HG03066 (cell line): ENCODE measurements at regions not wholly inside any gene's neighbourhood (a gene's known extent, or its start where the extent isn't known, plus 50 kb on each side); places are given as distances from the start of the nearest gene placed in this dataset.
"Not testable (repeated sequence)": the region's sequence is repeated elsewhere in the genome, so short reads cannot be mapped to it uniquely, and the experiment has no call there.

Experiments used
- ATAC-seq: cut with Tn5 transposase; IDR thresholded peaks from one replicate; pipeline ENCODE4 v1.9.1; 2021; ENCODE audit warnings: low read depth; ENCODE audit not compliant: unreplicated experiment

GRCh38 chr11:37858806-37859537, 1260.9 kb upstream of the RAG2 start:
- not testable (repeated sequence) for ATAC-seq

DNA sequence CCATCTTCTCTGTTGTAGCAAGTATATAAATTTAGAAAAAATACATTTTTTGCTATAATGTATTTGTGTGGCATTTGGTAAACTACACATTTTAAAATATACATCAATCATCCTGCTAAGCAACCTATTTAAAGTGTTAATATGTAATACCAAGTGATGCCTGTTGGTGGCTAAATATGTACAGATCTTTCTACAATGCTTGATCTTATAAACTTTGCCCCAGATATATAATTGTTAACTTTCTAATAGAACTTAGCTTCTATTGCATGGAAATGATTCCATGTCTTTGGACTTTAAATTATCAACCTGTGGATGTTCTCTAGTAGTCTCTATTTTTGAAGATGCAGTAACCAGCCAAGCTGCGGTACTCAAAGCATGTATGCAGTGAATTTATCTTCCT, 1260.4 kb upstream of the RAG2 start:
- no peak for ATAC-seq

- no peak for ATAC-seq
Observed at GRCh38 chr11:37857726-37858125, 1259.7 kb upstream of the RAG2 start.

GRCh38 chr11:37849706-37850105, 1251.7 kb upstream of the RAG2 start:
- no peak for ATAC-seq

GRCh38 chr11:37843603-37844002, 1245.6 kb upstream of the RAG2 start:
- ATAC-seq: no peak

GRCh38 chr11:37841016-37841415, 1243.0 kb upstream of the RAG2 start:
- no peak for ATAC-seq

DNA sequence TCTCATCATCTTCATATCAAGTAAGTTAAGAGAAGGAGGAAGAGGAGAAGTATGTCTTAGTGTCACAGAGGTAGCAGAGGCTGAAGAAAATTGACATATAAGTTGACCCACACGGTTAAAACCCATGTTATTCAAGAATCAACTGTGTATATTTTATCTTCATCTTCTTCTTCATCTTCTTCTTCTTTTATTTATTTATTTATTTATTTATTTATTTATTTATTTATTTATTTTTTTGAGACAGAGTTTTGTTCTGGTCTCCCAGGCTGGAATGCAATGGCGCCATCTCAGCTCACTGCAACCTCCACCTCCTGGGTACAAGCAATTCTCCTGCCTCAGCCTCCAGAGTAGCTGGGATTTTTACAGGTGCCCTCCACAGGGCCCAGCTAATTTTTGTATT, 1242.3 kb upstream of the RAG2 start:
- ATAC-seq: not testable (repeated sequence)

DNA sequence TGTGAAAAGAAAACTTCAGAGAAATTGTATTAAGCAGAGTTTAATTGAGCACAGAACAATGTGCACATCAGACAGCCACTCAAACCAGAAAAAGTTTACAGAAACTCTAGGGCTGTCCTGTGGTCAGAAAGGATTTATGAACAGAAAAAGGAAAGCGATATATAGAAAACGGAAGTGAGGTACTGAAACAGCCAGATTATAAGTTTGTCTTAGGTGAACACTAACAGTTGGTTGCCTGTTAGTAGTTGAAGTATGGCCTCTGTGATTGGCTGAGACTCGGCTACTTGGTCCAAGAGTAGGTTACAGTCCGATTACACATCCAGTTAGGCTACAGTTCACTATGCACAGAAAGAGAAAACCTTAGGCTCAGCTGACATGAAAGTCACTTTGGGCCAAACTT, 1232.5 kb upstream of the RAG2 start:
- no peak for ATAC-seq

GRCh38 chr11:37817727-37818270, 1219.8 kb upstream of the RAG2 start:
- ATAC-seq: no peak

DNA sequence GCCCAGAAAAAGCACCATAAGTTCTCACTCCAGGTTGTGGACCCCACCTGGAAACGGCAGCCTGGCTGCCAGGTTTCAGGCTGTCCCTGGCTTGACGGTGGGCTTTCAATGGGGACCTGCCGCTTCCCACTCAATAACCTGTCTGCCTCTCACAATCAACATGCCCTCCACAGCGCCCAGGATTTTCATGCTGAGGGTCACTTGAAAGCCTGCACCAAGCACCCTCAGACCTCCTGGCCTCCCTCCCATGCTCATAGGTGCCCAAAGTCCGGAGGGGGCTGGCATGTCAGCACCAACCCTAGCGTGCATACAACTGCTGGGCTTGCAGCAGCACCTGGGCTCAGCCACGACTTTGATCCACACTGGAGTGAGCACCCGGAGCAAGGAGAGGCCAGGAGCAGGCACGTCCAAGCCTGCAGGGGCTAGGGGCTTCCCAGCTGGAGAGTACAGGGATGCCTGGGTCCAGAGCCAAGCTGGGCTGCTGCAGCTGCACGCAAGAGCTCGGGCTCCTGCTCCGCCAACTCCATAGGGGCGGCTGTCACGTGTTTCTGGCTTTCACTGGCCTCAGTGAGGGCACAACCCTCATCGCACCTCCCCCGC, 1214.3 kb upstream of the RAG2 start:
- no peak for ATAC-seq

DNA sequence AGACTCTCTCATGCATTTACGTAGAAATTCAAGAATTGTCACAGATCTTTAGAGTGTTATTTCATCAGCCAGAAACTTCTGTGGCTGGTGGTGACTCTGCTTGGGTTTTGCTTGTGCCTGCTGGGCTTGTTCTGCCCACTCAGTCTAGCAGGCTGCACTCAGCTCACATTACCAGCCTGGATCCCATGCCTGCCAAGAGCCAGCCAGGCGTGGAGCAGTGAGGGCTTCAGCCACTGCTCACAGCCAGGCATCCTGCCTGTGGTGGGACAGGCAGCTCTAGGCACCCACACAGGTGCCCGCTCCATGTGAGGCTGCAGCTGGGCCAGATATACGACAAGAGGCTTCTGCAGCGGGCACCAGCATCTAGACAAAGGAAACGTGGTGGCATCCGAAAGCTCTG, 1213.3 kb upstream of the RAG2 start:
- ATAC-seq: no peak

GRCh38 chr11:37804666-37805065, 1206.6 kb upstream of the RAG2 start:
- ATAC-seq: no peak

DNA sequence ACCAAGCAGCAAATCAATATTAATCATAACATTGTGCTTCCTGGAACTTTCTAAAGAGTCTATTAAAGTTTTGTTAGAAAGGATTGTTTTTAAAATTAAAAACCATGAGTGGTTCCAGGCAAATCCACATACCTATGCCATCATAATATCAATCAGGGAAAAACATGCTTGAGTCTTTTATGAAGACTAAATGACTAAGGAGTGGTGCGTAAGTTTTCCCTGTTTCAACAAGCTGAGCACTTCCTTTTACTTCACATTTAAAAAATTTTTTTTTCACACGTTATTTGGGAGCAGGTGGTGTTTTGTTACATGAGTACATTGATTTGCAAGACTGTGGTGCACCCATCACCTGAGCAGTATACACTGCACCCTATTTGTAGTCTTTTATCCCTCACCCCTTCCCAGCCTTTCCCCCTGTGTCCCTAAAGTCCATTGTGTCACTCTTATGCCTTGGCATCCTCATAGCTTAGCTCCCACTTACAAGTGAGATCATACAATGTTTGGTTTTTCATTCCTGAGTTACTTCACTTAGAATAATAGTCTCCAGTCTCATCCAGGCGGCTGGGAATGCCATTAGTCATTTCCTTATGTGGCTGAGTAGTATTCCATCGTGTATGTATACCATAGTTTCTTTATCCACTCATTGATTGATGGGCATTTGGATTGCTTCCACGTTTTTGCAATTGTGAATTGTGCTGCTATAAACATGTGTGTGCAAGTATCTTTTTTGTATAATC, 1190.3 kb upstream of the RAG2 start:
- ATAC-seq: no peak

DNA sequence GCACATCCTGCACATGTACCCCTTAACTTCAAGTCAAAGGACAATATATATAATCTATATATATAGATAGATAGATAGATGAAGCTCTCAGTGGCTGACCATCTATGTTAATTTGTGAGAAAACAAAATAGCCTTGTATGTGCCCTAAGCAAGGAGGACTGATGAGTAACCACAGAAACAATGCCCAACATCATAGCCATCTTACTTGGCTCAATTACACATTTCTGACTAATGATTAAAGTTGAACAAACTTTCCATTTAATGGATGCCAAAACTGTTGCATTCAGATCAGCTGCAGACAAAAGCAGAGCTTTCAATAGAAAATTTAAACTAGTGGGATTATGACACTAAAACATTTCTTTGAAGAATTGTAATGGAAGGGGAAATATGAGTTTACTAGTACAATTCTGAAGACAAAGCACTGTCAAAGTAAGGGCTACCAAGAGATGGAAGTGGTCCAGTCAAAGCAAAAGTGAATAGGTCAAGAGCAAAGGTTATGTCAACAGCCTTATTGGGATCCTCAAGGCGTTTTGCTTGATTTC, 1188.2 kb upstream of the RAG2 start:
- no peak for ATAC-seq

GRCh38 chr11:37774441-37774840, 1176.4 kb upstream of the RAG2 start:
- no peak for ATAC-seq

DNA sequence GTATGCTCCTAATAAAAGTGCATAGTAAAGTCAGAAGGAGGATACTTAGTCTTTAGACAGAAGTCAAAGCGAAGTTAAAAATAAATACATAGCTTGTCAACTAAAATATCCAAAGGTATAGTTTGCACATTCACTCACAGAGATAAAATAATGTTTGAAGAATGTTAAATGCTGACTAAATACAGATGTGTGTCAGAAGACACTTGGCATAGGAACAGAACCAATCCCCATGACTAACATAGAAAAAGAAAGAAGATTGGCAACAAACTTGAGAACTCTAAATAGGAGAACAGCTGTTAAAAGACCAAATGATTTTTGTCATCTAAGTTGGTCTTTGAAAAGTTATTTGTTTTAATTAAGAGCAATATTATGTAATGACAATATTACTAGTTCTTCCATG, 1172.1 kb upstream of the RAG2 start:
- ATAC-seq: no peak

- ATAC-seq: no peak
Observed at GRCh38 chr11:37762079-37762478, 1164.0 kb upstream of the RAG2 start.

DNA sequence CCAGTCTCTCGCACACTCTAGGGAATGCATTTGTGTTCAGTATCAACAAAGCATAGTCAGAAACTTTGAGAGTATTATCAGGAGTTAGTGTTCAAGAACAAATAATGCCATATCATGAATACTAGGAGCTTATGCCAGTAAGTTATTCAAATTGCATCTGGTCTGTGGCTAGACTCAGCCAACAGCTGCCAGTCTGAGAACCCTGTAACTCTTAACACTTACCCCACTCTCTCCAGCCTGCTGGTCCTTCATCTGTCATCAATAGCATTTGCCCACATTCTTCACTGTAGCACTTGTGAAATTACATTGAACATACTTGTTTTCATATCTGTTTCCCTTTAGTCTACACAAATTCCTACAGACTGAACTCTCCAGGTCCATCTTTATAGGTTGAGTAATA, 1157.5 kb upstream of the RAG2 start:
- no peak for ATAC-seq

DNA sequence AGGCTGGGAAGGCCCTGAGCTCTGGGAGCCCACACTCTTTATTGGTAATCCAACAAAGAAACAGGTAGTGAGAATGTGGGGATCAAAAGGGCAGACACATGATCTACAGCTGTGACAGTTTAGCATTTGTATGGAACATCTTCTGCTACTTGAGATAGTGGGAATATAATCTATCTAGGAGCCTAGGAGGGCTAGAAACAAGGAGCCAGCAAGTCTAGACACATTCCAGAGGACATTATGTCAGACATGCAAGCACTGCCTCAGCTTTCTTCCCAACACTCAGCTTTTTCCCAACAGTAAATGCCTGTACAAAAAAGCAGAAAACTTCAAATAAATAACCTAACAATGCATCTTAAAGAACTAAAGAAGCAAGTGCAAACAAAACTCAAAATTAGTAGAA, 1150.6 kb upstream of the RAG2 start:
- ATAC-seq: no peak

DNA sequence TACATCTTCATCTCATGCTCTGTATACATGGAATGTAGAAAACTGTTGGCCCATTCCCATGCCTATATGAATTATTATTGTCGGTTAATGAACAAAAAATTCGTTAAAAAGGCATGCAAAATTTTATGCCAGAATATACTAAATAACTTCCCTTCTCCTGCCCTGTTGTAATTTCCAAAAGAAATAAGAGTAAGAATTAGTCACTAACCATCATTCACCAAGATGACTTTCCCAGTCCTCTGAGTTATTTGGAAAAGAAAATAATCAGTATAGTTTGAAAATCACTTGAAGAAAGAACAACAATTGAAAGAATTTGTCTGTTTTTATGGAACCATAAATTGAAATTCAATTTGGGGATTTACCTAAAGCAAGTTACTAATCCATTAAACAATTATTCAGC, 1149.1 kb upstream of the RAG2 start:
- ATAC-seq: no peak

DNA sequence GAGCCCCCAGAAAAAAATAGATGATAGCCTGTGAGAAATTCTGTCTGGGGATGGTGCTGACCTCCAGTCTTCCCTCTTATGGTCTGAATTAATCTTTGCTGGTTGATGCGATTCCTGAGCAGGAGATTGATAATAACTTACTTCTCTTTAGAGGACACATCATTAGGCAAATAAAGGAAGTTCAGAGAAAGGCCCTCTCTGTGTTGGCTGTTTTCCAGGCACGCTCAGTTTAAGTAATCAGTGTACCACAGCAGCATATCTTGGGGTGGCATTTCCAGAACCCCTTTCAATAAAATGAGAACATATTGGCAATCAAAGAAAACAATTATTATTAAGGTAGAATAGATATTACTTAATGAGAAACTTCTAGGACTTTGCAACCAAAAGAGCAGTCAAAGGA, 1129.3 kb upstream of the RAG2 start:
- no peak for ATAC-seq
